Astrocyte of the spinal cord (primary cell): ENCODE measurements at regions not wholly inside any gene's neighbourhood (a gene's known extent, or its start where the extent isn't known, plus 50 kb on each side); places are given as distances from the start of the nearest gene placed in this dataset.
"Not testable (repeated sequence)": the region's sequence is repeated elsewhere in the genome, so short reads cannot be mapped to it uniquely, and the experiment has no call there.

Source experiments
- DNase-seq: peaks from one replicate; pipeline ENCODE4 v3.0.0; 2011; ENCODE audit warnings: low read depth, low spot score
- H3K4me3 ChIP-seq: 2 replicates; pipeline ENCODE4 v1.5.1; 2011; ENCODE audit warnings: low read depth, mild to moderate bottlenecking, low read length, moderate library complexity
- CTCF ChIP-seq: IDR thresholded peaks from 2 replicates; pipeline ENCODE4 v1.5.1; 2012; ENCODE audit warnings: low read depth, mild to moderate bottlenecking, low read length, inconsistent platforms
- in situ Hi-C: cut with HindIII; loops from 2 replicates; pipeline ENCODE4 v1.10.0; 2017; ENCODE audit warnings: low sequenced_read_pairs

GRCh38 chr11:70596091-70596490 is 197.8 kb downstream of the CTTN start:
- no peak overlapping the region for H3K4me3 ChIP-seq
- in situ Hi-C loops, result no loop called here
- TF ChIP-seq CTCF, result no peak
- DNase-seq, result no peak

GRCh38 chr11:70597006-70597555 is 198.8 kb downstream of the CTTN start:
- no peak for TF ChIP-seq CTCF
- DNase-seq, result no peak
- in situ Hi-C loops, result no loop called here
- H3K4me3 ChIP-seq, result no peak overlapping the region

GRCh38 chr11:70597751-70598625 is 199.7 kb downstream of the CTTN start:
- no peak for DNase-seq
- H3K4me3 ChIP-seq, result no peak overlapping the region
- TF ChIP-seq CTCF, result no peak
- in situ Hi-C loops, result no loop called here

- in situ Hi-C loops, H3K4me3 ChIP-seq, DNase-seq: not testable (repeated sequence)
Measured at GRCh38 chr11:70600911-70601415, 202.6 kb downstream of the CTTN start.

- DNase-seq, result no peak
- no peak for TF ChIP-seq CTCF
- no peak overlapping the region for H3K4me3 ChIP-seq
- in situ Hi-C loops, result no loop called here
Measured at GRCh38 chr11:70601861-70602538, 203.7 kb downstream of the CTTN start.

GRCh38 chr11:70603114-70603755 is 204.9 kb downstream of the CTTN start:
- TF ChIP-seq CTCF, result no peak
- in situ Hi-C loops, result no loop called here
- DNase-seq, result no peak
- no peak overlapping the region for H3K4me3 ChIP-seq
